ENCODE measurements at regions not wholly inside any gene's neighbourhood (a gene's known extent, or its start where the extent isn't known, plus 50 kb on each side); places are given as distances from the start of the nearest gene placed in this dataset.

DNA sequence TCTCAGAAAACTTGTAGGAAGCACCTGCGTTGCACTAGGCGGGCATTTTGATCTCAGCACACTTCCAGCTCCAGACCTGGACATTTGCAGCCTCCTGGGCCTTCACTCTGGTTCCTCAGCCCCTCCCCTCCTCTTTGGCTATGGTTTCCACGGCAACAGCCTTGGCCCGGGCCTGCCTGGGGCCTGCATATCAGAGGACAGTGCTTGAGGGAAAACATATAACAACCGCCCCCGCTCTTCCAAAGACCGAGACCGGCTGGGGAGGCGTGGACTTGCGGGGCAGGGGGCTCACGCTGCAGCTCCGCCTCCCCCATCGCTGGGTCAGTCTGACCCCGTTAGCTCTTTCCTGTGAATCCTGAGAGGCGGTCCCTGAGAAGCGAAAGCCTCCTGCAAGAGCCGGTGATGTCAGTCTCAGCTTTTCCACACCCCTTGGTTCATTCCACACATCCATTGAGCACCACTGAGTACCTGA is 125.7 kb upstream of the PEG3 start:
- Histone ChIP-seq H3K9me3 (peaks cover 0 to 44% of the 10 kb centered on the region in 2 donors), H3K27ac (no peak overlapping the region), H3K4me3 (no peak overlapping the region), H3K4me1 (no peaks in the 10 kb centered on the region), H3K36me3 (no peaks in the 10 kb centered on the region), H3K27me3 (peaks cover 0 to 29% of the 10 kb centered on the region in 2 donors)
- intact Hi-C loops (cut with DNase I) = no loop called here
- ATAC-seq (no peak), DNase-seq (no peak)
- TF ChIP-seq CTCF (IDR thresholded peaks at IDR 0.05) = no peak

- TF ChIP-seq CTCF (IDR thresholded peaks at IDR 0.05) = no peak
- ATAC-seq (no peak), DNase-seq (no peak)
- intact Hi-C loops (cut with DNase I) = no loop called here
- Histone ChIP-seq H3K4me3 (no peak overlapping the region), H3K27ac (no peak overlapping the region), H3K27me3 (peaks cover 0 to 34% of the 10 kb centered on the region in 2 donors), H3K36me3 (no peaks in the 10 kb centered on the region), H3K9me3 (peaks cover 0 to 49% of the 10 kb centered on the region in 2 donors), H3K4me1 (no peaks in the 10 kb centered on the region)
Measured at GRCh38 chr19:56966697-56967299, 126.3 kb upstream of the PEG3 start.

DNA sequence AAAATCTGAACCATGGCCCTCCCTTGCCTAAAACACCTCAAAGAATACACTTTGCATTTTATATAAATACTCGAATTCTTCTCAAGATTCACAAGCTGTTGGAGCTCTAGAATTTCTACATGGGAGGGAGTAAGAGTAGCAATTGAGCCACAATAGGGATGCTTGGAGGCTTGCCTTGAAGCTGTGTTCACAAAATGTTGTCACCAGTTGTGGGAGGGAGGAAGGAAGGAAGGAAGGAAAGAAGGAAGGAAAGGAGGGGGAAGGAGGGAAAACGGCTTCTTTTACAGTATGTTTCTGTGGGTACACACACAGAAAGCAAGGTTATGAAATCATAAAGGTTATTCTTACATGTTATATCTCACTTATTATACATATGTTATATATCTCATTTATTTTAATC is 128.6 kb upstream of the PEG3 start:
- TF ChIP-seq CTCF (IDR thresholded peaks at IDR 0.05) = no peak
- no peaks in the 10 kb centered on the region for H3K4me1 ChIP-seq
- DNase-seq = no peak
- peaks cover 0 to 60% of the 10 kb centered on the region in 2 donors for H3K9me3 ChIP-seq
- H3K36me3 ChIP-seq = no peaks in the 10 kb centered on the region
- no peak overlapping the region for H3K27ac ChIP-seq
- no peak overlapping the region for H3K4me3 ChIP-seq
- ATAC-seq = no peak
- peaks cover 0 to 51% of the 10 kb centered on the region in 2 donors for H3K27me3 ChIP-seq
- intact Hi-C loops (cut with DNase I) = no loop called here

GRCh38 chr19:56969759-56970178 is 129.2 kb upstream of the PEG3 start:
- H3K4me3 ChIP-seq = no peak overlapping the region
- ATAC-seq (no peak), DNase-seq (no peak)
- no peak overlapping the region for H3K27ac ChIP-seq
- intact Hi-C loops (cut with DNase I) = no loop called here
- TF ChIP-seq CTCF (IDR thresholded peaks at IDR 0.05) = no peak
- peaks cover 0 to 57% of the 10 kb centered on the region in 2 donors for H3K27me3 ChIP-seq
- H3K36me3 ChIP-seq = no peaks in the 10 kb centered on the region
- no peaks in the 10 kb centered on the region for H3K4me1 ChIP-seq
- peaks cover 0 to 62% of the 10 kb centered on the region in 2 donors for H3K9me3 ChIP-seq

DNA sequence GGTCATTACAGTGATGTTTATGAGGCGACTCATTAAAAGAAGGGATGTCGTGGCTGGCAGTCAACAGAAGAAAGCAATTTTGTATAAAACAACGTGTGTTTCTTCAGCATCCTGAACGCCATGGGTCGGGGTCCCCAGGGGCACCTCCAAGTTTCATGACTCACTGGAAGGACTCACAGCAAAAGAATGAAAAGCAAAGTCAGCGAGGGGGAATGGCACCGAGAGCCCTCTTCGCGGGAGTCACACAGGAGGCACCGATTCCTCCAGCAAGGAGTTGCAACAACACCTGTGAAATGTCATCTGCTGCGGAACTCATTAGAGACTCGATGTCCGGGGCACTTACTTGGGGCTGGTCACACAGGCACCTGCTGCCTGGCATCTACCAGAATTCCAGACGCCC is 130.7 kb upstream of the PEG3 start:
- H3K9me3 ChIP-seq = peaks cover 0 to 53% of the 10 kb centered on the region in 2 donors
- intact Hi-C loops (cut with DNase I) = no loop called here
- no peak for ATAC-seq
- TF ChIP-seq CTCF (IDR thresholded peaks at IDR 0.05) = no peak
- no peak overlapping the region for H3K4me3 ChIP-seq
- no peaks in the 10 kb centered on the region for H3K36me3 ChIP-seq
- no peaks in the 10 kb centered on the region for H3K4me1 ChIP-seq
- peaks cover 0 to 48% of the 10 kb centered on the region in 2 donors for H3K27me3 ChIP-seq
- DNase-seq = no peak
- H3K27ac ChIP-seq = no peak overlapping the region

Data from left lung (tissue), 4 donors.